ENCODE measurements at regions not wholly inside any gene's neighbourhood (a gene's known extent, or its start where the extent isn't known, plus 50 kb on each side); places are given as distances from the start of the nearest gene placed in this dataset.
"Not testable (repeated sequence)": the region's sequence is repeated elsewhere in the genome, so short reads cannot be mapped to it uniquely, and the experiment has no call there.

GRCh38 chr3:64438066-64438465 lies 212.8 kb upstream of the PRICKLE2 start:
- H3K36me3 ChIP-seq (ENCODE audit: insufficient read depth, low read length), result no peaks in the 10 kb centered on the region
- H3K27ac ChIP-seq (ENCODE audit: low read depth, low read length), result no peak overlapping the region
- no peak overlapping the region for H2AFZ ChIP-seq (ENCODE audit: low read length, unreplicated experiment)
- H3K27me3 ChIP-seq (ENCODE audit: insufficient read depth, low read length), result peaks cover 12% of the 10 kb centered on the region
- no peak overlapping the region for H3K4me3 ChIP-seq (ENCODE audit: low read depth, low read length)
- no peaks in the 10 kb centered on the region for H3K79me2 ChIP-seq (ENCODE audit: control insufficient read depth, insufficient read depth, low read length, unreplicated experiment)
- H3K4me1 ChIP-seq (ENCODE audit: control insufficient read depth, insufficient read depth, low read length, unreplicated experiment), result peaks cover 17% of the 10 kb centered on the region

- no peak overlapping the region for H3K27ac ChIP-seq (ENCODE audit: low read depth, low read length)
These were observed 211.9 kb upstream of the PRICKLE2 start for GRCh38 chr3:64437131-64437530.

GRCh38 chr3:64435023-64435422 lies 209.8 kb upstream of the PRICKLE2 start:
- H3K4me3 ChIP-seq (ENCODE audit: low read depth, low read length); H3K27me3 ChIP-seq (ENCODE audit: insufficient read depth, low read length); H2AFZ ChIP-seq (ENCODE audit: low read length, unreplicated experiment); H3K27ac ChIP-seq (ENCODE audit: low read depth, low read length); H3K36me3 ChIP-seq (ENCODE audit: insufficient read depth, low read length); H3K4me1 ChIP-seq (ENCODE audit: control insufficient read depth, insufficient read depth, low read length, unreplicated experiment); H3K79me2 ChIP-seq (ENCODE audit: control insufficient read depth, insufficient read depth, low read length, unreplicated experiment): not testable (repeated sequence)

More at GRCh38 chr3:64437131-64437530, 211.9 kb upstream of the PRICKLE2 start:
- Histone ChIP-seq H2AFZ (ENCODE audit: low read length, unreplicated experiment) (no peak overlapping the region), H3K4me1 (ENCODE audit: control insufficient read depth, insufficient read depth, low read length, unreplicated experiment) (peaks cover 17% of the 10 kb centered on the region), H3K79me2 (ENCODE audit: control insufficient read depth, insufficient read depth, low read length, unreplicated experiment) (no peaks in the 10 kb centered on the region), H3K36me3 (ENCODE audit: insufficient read depth, low read length) (no peaks in the 10 kb centered on the region), H3K4me3 (ENCODE audit: low read depth, low read length) (no peak overlapping the region), H3K27me3 (ENCODE audit: insufficient read depth, low read length) (peaks cover 3% of the 10 kb centered on the region; the same call in 1 of the 2 replicates)

GRCh38 chr3:64432870-64433269 lies 207.6 kb upstream of the PRICKLE2 start:
- H3K4me1 ChIP-seq (ENCODE audit: control insufficient read depth, insufficient read depth, low read length, unreplicated experiment), result no peaks in the 10 kb centered on the region
- no peak overlapping the region for H2AFZ ChIP-seq (ENCODE audit: low read length, unreplicated experiment)

GRCh38 chr3:64431526-64432091 lies 206.3 kb upstream of the PRICKLE2 start:
- no peak overlapping the region for H2AFZ ChIP-seq (ENCODE audit: low read length, unreplicated experiment)
- no peak overlapping the region for H3K27ac ChIP-seq (ENCODE audit: low read depth, low read length)
- no peaks in the 10 kb centered on the region for H3K27me3 ChIP-seq (ENCODE audit: insufficient read depth, low read length)
- no peaks in the 10 kb centered on the region for H3K4me1 ChIP-seq (ENCODE audit: control insufficient read depth, insufficient read depth, low read length, unreplicated experiment)
- H3K4me3 ChIP-seq (ENCODE audit: low read depth, low read length), result no peak overlapping the region
- no peaks in the 10 kb centered on the region for H3K79me2 ChIP-seq (ENCODE audit: control insufficient read depth, insufficient read depth, low read length, unreplicated experiment)
- no peaks in the 10 kb centered on the region for H3K36me3 ChIP-seq (ENCODE audit: insufficient read depth, low read length)

More at GRCh38 chr3:64432870-64433269, 207.6 kb upstream of the PRICKLE2 start:
- no peak overlapping the region for H3K27ac ChIP-seq (ENCODE audit: low read depth, low read length)
- no peaks in the 10 kb centered on the region for H3K27me3 ChIP-seq (ENCODE audit: insufficient read depth, low read length)
- H3K4me3 ChIP-seq (ENCODE audit: low read depth, low read length), result no peak overlapping the region
- no peaks in the 10 kb centered on the region for H3K36me3 ChIP-seq (ENCODE audit: insufficient read depth, low read length)
- H3K79me2 ChIP-seq (ENCODE audit: control insufficient read depth, insufficient read depth, low read length, unreplicated experiment), result no peaks in the 10 kb centered on the region

GRCh38 chr3:64427671-64428070 lies 202.4 kb upstream of the PRICKLE2 start:
- Histone ChIP-seq H3K27me3 (ENCODE audit: insufficient read depth, low read length) (peaks cover 10% of the 10 kb centered on the region; the same call in 1 of the 2 replicates), H3K27ac (ENCODE audit: low read depth, low read length) (no peak overlapping the region), H3K36me3 (ENCODE audit: insufficient read depth, low read length) (no peaks in the 10 kb centered on the region), H3K4me3 (ENCODE audit: low read depth, low read length) (no peak overlapping the region), H3K4me1 (ENCODE audit: control insufficient read depth, insufficient read depth, low read length, unreplicated experiment) (no peaks in the 10 kb centered on the region), H3K79me2 (ENCODE audit: control insufficient read depth, insufficient read depth, low read length, unreplicated experiment) (no peaks in the 10 kb centered on the region), H2AFZ (ENCODE audit: low read length, unreplicated experiment) (no peak overlapping the region)

GRCh38 chr3:64426551-64426950 lies 201.3 kb upstream of the PRICKLE2 start:
- Histone ChIP-seq H3K79me2 (ENCODE audit: control insufficient read depth, insufficient read depth, low read length, unreplicated experiment) (no peaks in the 10 kb centered on the region), H2AFZ (ENCODE audit: low read length, unreplicated experiment) (no peak overlapping the region), H3K4me1 (ENCODE audit: control insufficient read depth, insufficient read depth, low read length, unreplicated experiment) (no peaks in the 10 kb centered on the region), H3K27ac (ENCODE audit: low read depth, low read length) (no peak overlapping the region), H3K4me3 (ENCODE audit: low read depth, low read length) (no peak overlapping the region), H3K36me3 (ENCODE audit: insufficient read depth, low read length) (no peaks in the 10 kb centered on the region), H3K27me3 (ENCODE audit: insufficient read depth, low read length) (peaks cover 10% of the 10 kb centered on the region; the same call in 1 of the 2 replicates)

- no peaks in the 10 kb centered on the region for H3K36me3 ChIP-seq (ENCODE audit: insufficient read depth, low read length)
- H3K27me3 ChIP-seq (ENCODE audit: insufficient read depth, low read length), result peaks cover 10% of the 10 kb centered on the region; the same call in 1 of the 2 replicates
- no peak overlapping the region for H2AFZ ChIP-seq (ENCODE audit: low read length, unreplicated experiment)
- peaks cover 3% of the 10 kb centered on the region for H3K4me1 ChIP-seq (ENCODE audit: control insufficient read depth, insufficient read depth, low read length, unreplicated experiment)
- H3K27ac ChIP-seq (ENCODE audit: low read depth, low read length), result no peak overlapping the region
- H3K4me3 ChIP-seq (ENCODE audit: low read depth, low read length), result no peak overlapping the region
- no peaks in the 10 kb centered on the region for H3K79me2 ChIP-seq (ENCODE audit: control insufficient read depth, insufficient read depth, low read length, unreplicated experiment)
These were observed 197.7 kb upstream of the PRICKLE2 start for GRCh38 chr3:64422932-64423331.

- Histone ChIP-seq H2AFZ (ENCODE audit: low read length, unreplicated experiment) (no peak overlapping the region), H3K79me2 (ENCODE audit: control insufficient read depth, insufficient read depth, low read length, unreplicated experiment) (no peaks in the 10 kb centered on the region), H3K27me3 (ENCODE audit: insufficient read depth, low read length) (peaks cover 10% of the 10 kb centered on the region; the same call in 1 of the 2 replicates), H3K4me1 (ENCODE audit: control insufficient read depth, insufficient read depth, low read length, unreplicated experiment) (peaks cover 5% of the 10 kb centered on the region), H3K27ac (ENCODE audit: low read depth, low read length) (no peak overlapping the region), H3K4me3 (ENCODE audit: low read depth, low read length) (no peak overlapping the region), H3K36me3 (ENCODE audit: insufficient read depth, low read length) (no peaks in the 10 kb centered on the region)
These were observed 196.9 kb upstream of the PRICKLE2 start for GRCh38 chr3:64422192-64422591.

- H2AFZ ChIP-seq (ENCODE audit: low read length, unreplicated experiment), result peak overlapping the region; percentile 93
These were observed 192.6 kb upstream of the PRICKLE2 start for GRCh38 chr3:64417816-64418215.

GRCh38 chr3:64414043-64414442 lies 188.8 kb upstream of the PRICKLE2 start:
- Histone ChIP-seq H3K27me3 (ENCODE audit: insufficient read depth, low read length) (no peaks in the 10 kb centered on the region), H2AFZ (ENCODE audit: low read length, unreplicated experiment) (no peak overlapping the region), H3K79me2 (ENCODE audit: control insufficient read depth, insufficient read depth, low read length, unreplicated experiment) (no peaks in the 10 kb centered on the region), H3K36me3 (ENCODE audit: insufficient read depth, low read length) (no peaks in the 10 kb centered on the region), H3K4me3 (ENCODE audit: low read depth, low read length) (no peak overlapping the region), H3K4me1 (ENCODE audit: control insufficient read depth, insufficient read depth, low read length, unreplicated experiment) (peaks cover 5% of the 10 kb centered on the region), H3K27ac (ENCODE audit: low read depth, low read length) (no peak overlapping the region)

More at GRCh38 chr3:64417816-64418215, 192.6 kb upstream of the PRICKLE2 start:
- H3K27ac ChIP-seq (ENCODE audit: low read depth, low read length), result no peak overlapping the region
- peaks cover 5% of the 10 kb centered on the region for H3K4me1 ChIP-seq (ENCODE audit: control insufficient read depth, insufficient read depth, low read length, unreplicated experiment)
- H3K79me2 ChIP-seq (ENCODE audit: control insufficient read depth, insufficient read depth, low read length, unreplicated experiment), result no peaks in the 10 kb centered on the region
- no peak overlapping the region for H3K4me3 ChIP-seq (ENCODE audit: low read depth, low read length)
- no peaks in the 10 kb centered on the region for H3K36me3 ChIP-seq (ENCODE audit: insufficient read depth, low read length)
- H3K27me3 ChIP-seq (ENCODE audit: insufficient read depth, low read length), result no peaks in the 10 kb centered on the region; the same call in 1 of the 2 replicates
